ENCODE measurements at regions not wholly inside any gene's neighbourhood (a gene's known extent, or its start where the extent isn't known, plus 50 kb on each side); places are given as distances from the start of the nearest gene placed in this dataset.

- TF ChIP-seq CTCF (IDR thresholded peaks at IDR 0.05) (no peak), POLR2A (IDR thresholded peaks at IDR 0.05) (no peak)
Observed at GRCh38 chr1:175887521-175887920, 144.1 kb upstream of the TNR start.
